HepG2 (cell line): ENCODE measurements at regions not wholly inside any gene's neighbourhood (a gene's known extent, or its start where the extent isn't known, plus 50 kb on each side); places are given as distances from the start of the nearest gene placed in this dataset.

Experiments used
- ATAC-seq: fragments of 200-7000 bp; cut with Tn5 transposase; 3 replicates; pipeline ENCODE4 v1.9.1; 2020; ENCODE audit warnings: mild to moderate bottlenecking, moderate library complexity
- BruUV-seq: library from RNA; stranded (reverse); fragments of 400-500 nt; replicated peaks from 2 replicates; lab custom pipeline; 2021; lab: Mats Ljungman, UMichigan
- CTCF ChIA-PET: fragments of 300-600 bp; formaldehyde crosslinking; extraction: SDS; loops from one replicate; lab custom pipeline; 2021; ENCODE audit warnings: low total read pairs, inconsistent platforms, low intra/inter-chr PET ratio; lab: Yijun Ruan, JAX
- POLR2A ChIA-PET: fragments of 350-600 bp; sonication (Branson Sonifier 250); formaldehyde crosslinking; loops from one replicate; lab custom pipeline; 2020; ENCODE audit warnings: antibody characterized with exemption, inconsistent platforms; lab: Yijun Ruan, JAX
- DNase-seq: peaks from one replicate; pipeline ENCODE4 v3.0.0-alpha.2; 2015; ENCODE audit warnings: low spot score
- FAIRE-seq: peaks from 3 replicates; lab custom pipeline; 2011; peaks lifted over from hg19 to GRCh38; lab: Jason Lieb, UNC
- H2AFZ ChIP-seq: one replicate; pipeline ENCODE4 v1.6.1; 2011; ENCODE audit warnings: low read length, inconsistent platforms
- H3K27ac ChIP-seq: fragments of 300-600 bp; 3 replicates; pipeline ENCODE4 v1.8.0; 2011; ENCODE audit warnings: mixed run types, mild to moderate bottlenecking, mixed read lengths, low read length, inconsistent platforms; ENCODE audit not compliant: insufficient read depth; ENCODE audit errors: extremely low read length
- H3K27me3 ChIP-seq, 2 experiments: fragments of 200-600 bp in 1 of 2; 2 replicates in 1 of 2; 3 replicates in 1 of 2; pipeline versions ENCODE4 v1.6.0 to v1.8.0; 2011; ENCODE audit warnings: low read length in 2 of 2, mild to moderate bottlenecking in 2 of 2, moderate library complexity in 2 of 2, inconsistent platforms in 1 of 2; ENCODE audit not compliant: insufficient read depth in 2 of 2, control insufficient read depth in 1 of 2
- H3K36me3 ChIP-seq, 2 experiments: fragments of 200-600 bp in 1 of 2; replicated peaks in 1 of 2; 2 replicates in 1 of 2; 3 replicates in 1 of 2; pipeline versions ENCODE4 v1.5.1 to v1.8.0; 2011; ENCODE audit warnings: low read length in 2 of 2, inconsistent platforms in 1 of 2; ENCODE audit not compliant: insufficient read depth in 2 of 2, control insufficient read depth in 1 of 2
- H3K4me1 ChIP-seq: 2 replicates; pipeline ENCODE4 v1.5.1; 2012; ENCODE audit warnings: low read length, inconsistent platforms; ENCODE audit not compliant: insufficient read depth
- H3K4me2 ChIP-seq: 2 replicates; pipeline ENCODE4 v1.6.0; 2011; ENCODE audit warnings: low read depth, low read length, inconsistent platforms
- H3K4me3 ChIP-seq, 3 experiments: fragments of 200-600 bp in 1 of 3; sonication (generic), shearing (Covaris generic) in 1 of 3; replicated peaks in 1 of 3; 2 replicates each; pipeline ENCODE4 v1.5.1; 2011 to 2016; ENCODE audit warnings: low read length in 3 of 3, inconsistent platforms in 2 of 3, low read depth in 2 of 3, mild to moderate bottlenecking in 2 of 3, control low read depth in 1 of 3, mixed read lengths in 1 of 3; ENCODE audit not compliant: insufficient read depth in 1 of 3
- H3K79me2 ChIP-seq: one replicate; pipeline ENCODE4 v1.6.1; 2011; ENCODE audit warnings: low read length, inconsistent platforms; ENCODE audit not compliant: insufficient read depth
- H3K9ac ChIP-seq: 2 replicates; pipeline ENCODE4 v1.6.0; 2011; ENCODE audit warnings: mild to moderate bottlenecking, low read depth, low read length, inconsistent platforms; ENCODE audit not compliant: insufficient read depth
- H3K9me3 ChIP-seq: 2 replicates; pipeline ENCODE4 v1.5.1; 2012; ENCODE audit warnings: mild to moderate bottlenecking, low read length
- H4K20me1 ChIP-seq: 2 replicates; pipeline ENCODE4 v1.6.0; 2011; ENCODE audit warnings: inconsistent platforms, mild to moderate bottlenecking, low read length, moderate library complexity; ENCODE audit not compliant: insufficient read depth
- CHD4 ChIP-seq: fragments of 200-600 bp; sonication (generic); IDR thresholded peaks from 2 replicates; pipeline ENCODE4 v1.7.0; 2017; ENCODE audit warnings: mild to moderate bottlenecking, low read length, borderline replicate concordance
- ELF3 ChIP-seq: IDR thresholded peaks from 2 replicates; pipeline ENCODE4 v1.6.1; 2016; ENCODE audit warnings: missing genetic modification reagents, missing compliant biosample characterization
- HNRNPK ChIP-seq: fragments of 200-400 bp; formaldehyde crosslinking; IDR thresholded peaks from 2 replicates; pipeline ENCODE4 v1.6.1; 2018; ENCODE audit warnings: low read length, low read depth, moderate library complexity, mild to moderate bottlenecking; ENCODE audit not compliant: poor library complexity, severe bottlenecking
- KDM2A ChIP-seq: sonication (generic); formaldehyde crosslinking; IDR thresholded peaks from 2 replicates; pipeline ENCODE4 v1.4.0; 2020; ENCODE audit warnings: low read depth, missing genetic modification reagents, borderline replicate concordance
- MBNL3 ChIP-seq: fragments of 250-450 bp; sonication (Bioruptor Pico); conservative IDR thresholded peaks from 2 replicates; pipeline ENCODE4 v1.8.0; 2022; ENCODE audit warnings: mild to moderate bottlenecking, inconsistent platforms
- MTA1 ChIP-seq: sonication (generic); formaldehyde crosslinking; IDR thresholded peaks from 2 replicates; pipeline ENCODE4 v1.4.0; 2020; ENCODE audit warnings: missing genetic modification reagents, mild to moderate bottlenecking, borderline replicate concordance
- PHF21A ChIP-seq: sonication (generic); formaldehyde crosslinking; IDR thresholded peaks from 2 replicates; pipeline ENCODE4 v1.5.0; 2020; ENCODE audit warnings: mild to moderate bottlenecking, missing genetic modification reagents
- RELA ChIP-seq: sonication (generic); formaldehyde crosslinking; IDR thresholded peaks from 2 replicates; pipeline ENCODE4 v1.4.0; 2020; ENCODE audit warnings: missing genetic modification reagents
- SMAD1 ChIP-seq: sonication (generic); formaldehyde crosslinking; IDR thresholded peaks from 2 replicates; pipeline ENCODE4 v1.4.0; 2020; ENCODE audit warnings: missing genetic modification reagents, low read depth, mild to moderate bottlenecking, borderline replicate concordance
- SRY ChIP-seq: sonication (generic); formaldehyde crosslinking; IDR thresholded peaks from 2 replicates; pipeline ENCODE4 v1.8.0; 2022; ENCODE audit warnings: mild to moderate bottlenecking, missing genetic modification reagents
- TAF15 ChIP-seq: fragments of 200-400 bp; formaldehyde crosslinking; IDR thresholded peaks from one replicate; pipeline ENCODE4 v1.6.1; 2018; ENCODE audit warnings: mild to moderate bottlenecking, low read depth, low read length; ENCODE audit not compliant: poor library complexity, severe bottlenecking
- ZNF331 ChIP-seq: sonication (generic); formaldehyde crosslinking; IDR thresholded peaks from 2 replicates; pipeline ENCODE4 v1.4.0; 2020; ENCODE audit warnings: missing genetic modification reagents
- ZNF441 ChIP-seq: sonication (generic); formaldehyde crosslinking; IDR thresholded peaks from 2 replicates; pipeline ENCODE4 v1.7.0; 2021; ENCODE audit warnings: missing genetic modification reagents, borderline replicate concordance
- WGBS: methylation state at CpG from one replicate; pipeline ENCODE4 v1.1.6; 2017; ENCODE audit warnings: low lambda C conversion rate; 5-methylcytosine and 5-hydroxymethylcytosine counted together
- in situ Hi-C: cut with HindIII; loops from 2 replicates; pipeline ENCODE4 v1.10.0; 2017; ENCODE audit warnings: low pct_unique_long_range_greater_than_20kb; ENCODE audit not compliant: extremely low pct_ligation_motif_present
- intact Hi-C: fragments of 100-400 bp; cut with micrococcal nuclease; formaldehyde crosslinking; loops from one replicate; pipeline ENCODE4 v1.10.0; 2022; ENCODE audit not compliant: unreplicated experiment
- TF ChIP-seq, protein P1 (sequence below): sonication (generic); formaldehyde crosslinking; IDR thresholded peaks from 2 replicates; pipeline ENCODE4 v1.4.0; 2020; ENCODE audit warnings: mild to moderate bottlenecking, missing genetic modification reagents
- TF ChIP-seq, protein P2 (sequence below): sonication (generic); formaldehyde crosslinking; IDR thresholded peaks from 2 replicates; pipeline ENCODE4 v1.5.0; 2020; ENCODE audit warnings: mild to moderate bottlenecking, missing genetic modification reagents, borderline replicate concordance

DNA sequence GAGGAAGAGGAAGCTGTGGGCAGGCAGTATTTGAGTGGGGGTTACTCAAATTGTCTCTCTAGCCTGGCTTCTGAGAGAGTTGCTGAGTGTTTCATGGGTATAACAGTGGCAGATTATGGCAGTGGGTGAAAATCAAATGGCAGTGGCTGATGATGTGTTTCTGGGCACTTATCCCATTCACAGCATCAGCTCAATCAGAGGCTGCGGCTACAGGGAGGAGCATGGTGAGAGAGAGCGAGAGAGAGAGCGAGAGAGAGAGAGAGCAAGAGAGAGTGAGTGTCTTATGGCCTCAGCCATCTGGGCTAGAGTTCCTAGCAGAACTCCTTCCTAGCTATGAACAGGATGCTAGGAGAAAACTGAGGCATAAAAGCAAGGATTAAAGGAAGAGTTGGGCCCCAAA is 178.9 kb downstream of the OLFM4 start:
- Histone ChIP-seq H3K9me3 (no peaks in the 10 kb centered on the region), H3K27me3 (no peaks in the 10 kb centered on the region), H3K4me2 (no peak overlapping the region), H3K79me2 (no peaks in the 10 kb centered on the region), H4K20me1 (no peaks in the 10 kb centered on the region), H3K4me1 (no peaks in the 10 kb centered on the region), H3K36me3 (no peaks in the 10 kb centered on the region), H3K9ac (no peak overlapping the region), H3K27ac (no peak overlapping the region), H2AFZ (no peak overlapping the region), H3K4me3 (no peak overlapping the region)
- BruUV-seq: no TSS peak
- DNase-seq: no peak
- FAIRE-seq: no peak
- in situ Hi-C loops (no loop called here), intact Hi-C loops (no loop called here)
- ATAC-seq: no peak
- ChIA-PET CTCF (no interaction called here), POLR2A (no interaction called here)
- 0% methylated on average over 3 of the region's 3 CpGs for WGBS
- no peak for TF ChIP-seq RELA (CRISPR knock-in tag)
- TF ChIP-seq, protein P1, sequence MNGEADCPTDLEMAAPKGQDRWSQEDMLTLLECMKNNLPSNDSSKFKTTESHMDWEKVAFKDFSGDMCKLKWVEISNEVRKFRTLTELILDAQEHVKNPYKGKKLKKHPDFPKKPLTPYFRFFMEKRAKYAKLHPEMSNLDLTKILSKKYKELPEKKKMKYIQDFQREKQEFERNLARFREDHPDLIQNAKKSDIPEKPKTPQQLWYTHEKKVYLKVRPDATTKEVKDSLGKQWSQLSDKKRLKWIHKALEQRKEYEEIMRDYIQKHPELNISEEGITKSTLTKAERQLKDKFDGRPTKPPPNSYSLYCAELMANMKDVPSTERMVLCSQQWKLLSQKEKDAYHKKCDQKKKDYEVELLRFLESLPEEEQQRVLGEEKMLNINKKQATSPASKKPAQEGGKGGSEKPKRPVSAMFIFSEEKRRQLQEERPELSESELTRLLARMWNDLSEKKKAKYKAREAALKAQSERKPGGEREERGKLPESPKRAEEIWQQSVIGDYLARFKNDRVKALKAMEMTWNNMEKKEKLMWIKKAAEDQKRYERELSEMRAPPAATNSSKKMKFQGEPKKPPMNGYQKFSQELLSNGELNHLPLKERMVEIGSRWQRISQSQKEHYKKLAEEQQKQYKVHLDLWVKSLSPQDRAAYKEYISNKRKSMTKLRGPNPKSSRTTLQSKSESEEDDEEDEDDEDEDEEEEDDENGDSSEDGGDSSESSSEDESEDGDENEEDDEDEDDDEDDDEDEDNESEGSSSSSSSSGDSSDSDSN (CRISPR knock-in tag): no peak
- TF ChIP-seq MBNL3 (CRISPR knock-in tag): no peak
- TF ChIP-seq ELF3 (CRISPR knock-in tag): no peak
- no peak for TF ChIP-seq ZNF331 (CRISPR knock-in tag)

DNA sequence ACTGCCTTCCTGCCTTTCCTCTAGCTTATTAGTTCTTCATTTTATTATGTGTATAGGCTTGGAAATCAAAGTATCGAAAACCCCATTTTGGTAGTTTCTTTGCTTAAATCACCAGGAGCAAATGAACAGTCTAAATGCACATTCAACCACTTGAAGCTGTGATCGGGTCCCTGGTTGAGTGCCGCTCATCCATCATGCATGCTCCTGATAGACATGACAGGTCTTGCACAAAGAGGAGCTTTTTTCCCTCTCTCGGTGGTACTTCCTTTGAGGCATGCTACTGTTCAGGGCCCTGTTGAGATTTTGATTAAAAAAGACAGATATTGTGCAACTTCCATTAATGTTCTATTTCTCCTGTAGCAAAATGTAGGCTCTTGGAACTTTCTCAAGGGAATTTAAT is 185.8 kb downstream of the OLFM4 start:
- no peak for FAIRE-seq
- TF ChIP-seq, protein P2, sequence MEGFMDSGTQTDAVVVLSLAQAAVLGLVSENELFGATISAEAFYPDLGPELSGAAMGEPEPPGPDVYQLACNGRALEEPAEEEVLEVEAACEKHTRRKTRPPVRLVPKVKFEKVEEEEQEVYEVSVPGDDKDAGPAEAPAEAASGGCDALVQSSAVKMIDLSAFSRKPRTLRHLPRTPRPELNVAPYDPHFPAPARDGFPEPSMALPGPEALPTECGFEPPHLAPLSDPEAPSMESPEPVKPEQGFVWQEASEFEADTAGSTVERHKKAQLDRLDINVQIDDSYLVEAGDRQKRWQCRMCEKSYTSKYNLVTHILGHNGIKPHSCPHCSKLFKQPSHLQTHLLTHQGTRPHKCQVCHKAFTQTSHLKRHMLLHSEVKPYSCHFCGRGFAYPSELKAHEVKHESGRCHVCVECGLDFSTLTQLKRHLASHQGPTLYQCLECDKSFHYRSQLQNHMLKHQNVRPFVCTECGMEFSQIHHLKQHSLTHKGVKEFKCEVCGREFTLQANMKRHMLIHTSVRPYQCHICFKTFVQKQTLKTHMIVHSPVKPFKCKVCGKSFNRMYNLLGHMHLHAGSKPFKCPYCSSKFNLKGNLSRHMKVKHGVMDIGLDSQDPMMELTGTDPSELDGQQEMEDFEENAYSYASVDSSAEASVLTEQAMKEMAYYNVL (CRISPR knock-in tag): no peak
- TF ChIP-seq ZNF441: no peak
- TF ChIP-seq KDM2A (CRISPR knock-in tag): no peak
- no peak for TF ChIP-seq SMAD1 (CRISPR knock-in tag)
- TF ChIP-seq CHD4: no peak
- TF ChIP-seq MTA1 (CRISPR knock-in tag): no peak
- TF ChIP-seq PHF21A (CRISPR knock-in tag): no peak
- no peak for TF ChIP-seq HNRNPK
- TF ChIP-seq TAF15: no peak
- TF ChIP-seq SRY: no peak

More for the DNA sequence above, 185.8 kb downstream of the OLFM4 start:
- Histone ChIP-seq H2AFZ (no peak overlapping the region), H3K4me1 (no peaks in the 10 kb centered on the region), H4K20me1 (no peaks in the 10 kb centered on the region), H3K79me2 (no peaks in the 10 kb centered on the region), H3K4me2 (no peak overlapping the region), H3K27me3 (no peaks in the 10 kb centered on the region), H3K9ac (no peak overlapping the region), H3K4me3 (no peak overlapping the region), H3K9me3 (no peaks in the 10 kb centered on the region), H3K27ac (no peak overlapping the region), H3K36me3 (no peaks in the 10 kb centered on the region)
- DNase-seq (no peak), ATAC-seq (no peak)
- 3% methylated on average over 4 of the region's 4 CpGs for WGBS
- ChIA-PET CTCF (no interaction called here), POLR2A (no interaction called here)
- intact Hi-C loops (no loop called here), in situ Hi-C loops (no loop called here)
- no TSS peak for BruUV-seq
